ENCODE measurements at regions not wholly inside any gene's neighbourhood (a gene's known extent, or its start where the extent isn't known, plus 50 kb on each side); places are given as distances from the start of the nearest gene placed in this dataset.
"Not testable (repeated sequence)": the region's sequence is repeated elsewhere in the genome, so short reads cannot be mapped to it uniquely, and the experiment has no call there.

DNA sequence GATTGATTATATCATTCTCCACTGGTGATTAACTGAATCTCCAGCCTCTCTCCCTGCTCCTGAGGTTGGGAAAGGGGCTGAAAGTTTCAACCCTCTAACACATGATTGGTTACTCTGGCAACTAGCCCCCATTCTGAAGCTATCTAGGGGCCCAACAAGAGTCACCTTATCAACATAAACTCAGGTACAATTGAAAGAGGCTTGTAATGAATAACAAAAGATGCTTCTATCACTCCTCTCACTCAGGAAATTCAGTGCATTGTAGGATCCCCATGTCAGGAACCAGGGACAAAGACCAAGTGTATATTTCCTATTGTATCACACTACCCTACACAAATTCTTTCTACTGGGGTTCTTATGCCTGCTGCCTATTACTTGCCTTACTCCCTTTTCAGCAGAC lies 123.9 kb upstream of the SLC13A1 start:
- no peak for DNase-seq

DNA sequence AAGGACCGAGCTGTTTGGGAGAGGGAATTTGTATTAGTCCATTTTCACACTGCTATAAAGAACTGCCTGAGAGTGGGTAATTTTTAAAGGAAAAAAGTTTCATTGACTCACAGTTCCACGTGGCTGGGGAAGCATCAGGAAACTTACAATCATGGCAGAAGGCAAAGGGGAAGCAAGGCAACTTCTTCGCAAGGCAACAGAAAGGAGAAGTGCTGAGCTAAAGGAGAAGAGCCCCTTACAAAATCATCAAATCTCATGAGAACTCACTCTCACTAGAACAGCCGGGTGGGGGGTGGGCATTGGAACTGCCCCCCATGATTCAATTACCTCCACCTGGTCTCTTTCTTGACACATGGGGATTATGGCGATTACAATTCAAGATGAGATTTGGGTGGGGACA lies 121.8 kb upstream of the SLC13A1 start:
- DNase-seq: not testable (repeated sequence)

DNA sequence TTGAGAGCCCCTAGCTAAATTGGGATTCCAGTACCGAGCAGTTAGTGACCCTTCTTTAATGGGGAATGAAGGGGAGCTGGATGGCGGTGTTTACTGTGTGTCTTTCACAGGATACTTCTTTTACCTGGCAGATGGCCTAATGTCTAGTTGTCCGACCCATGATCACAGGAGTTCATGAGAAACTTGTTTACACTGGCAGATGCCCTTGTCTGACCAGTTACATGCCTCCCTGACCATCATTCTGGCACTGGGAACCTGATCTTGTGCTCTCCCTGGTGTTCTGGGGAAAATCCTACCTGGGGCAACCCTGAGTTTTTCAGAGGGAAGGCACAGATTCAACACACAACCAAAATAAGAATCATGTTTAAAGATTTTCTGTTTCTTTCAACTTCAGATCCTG lies 120.1 kb upstream of the SLC13A1 start:
- DNase-seq: no peak

DNA sequence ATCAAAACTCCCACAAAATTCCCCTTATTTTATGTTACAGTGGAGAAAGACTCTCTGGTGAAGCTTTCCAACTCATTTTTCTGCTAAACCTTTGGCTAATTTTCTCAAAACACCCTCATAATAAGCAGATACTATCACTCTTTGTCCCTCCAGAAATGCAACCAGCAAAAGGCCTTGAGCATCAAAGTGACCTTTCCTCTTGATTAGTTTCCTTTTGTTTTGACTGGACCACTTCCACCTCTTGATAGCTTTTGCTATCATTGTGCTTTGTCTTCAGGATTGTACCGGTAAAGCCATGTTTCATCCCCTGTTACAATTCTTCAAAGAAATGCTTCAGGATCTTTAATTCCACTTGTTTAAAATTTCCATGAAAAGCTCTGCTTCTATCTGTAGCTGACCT lies 115.1 kb upstream of the SLC13A1 start:
- DNase-seq: no peak

DNA sequence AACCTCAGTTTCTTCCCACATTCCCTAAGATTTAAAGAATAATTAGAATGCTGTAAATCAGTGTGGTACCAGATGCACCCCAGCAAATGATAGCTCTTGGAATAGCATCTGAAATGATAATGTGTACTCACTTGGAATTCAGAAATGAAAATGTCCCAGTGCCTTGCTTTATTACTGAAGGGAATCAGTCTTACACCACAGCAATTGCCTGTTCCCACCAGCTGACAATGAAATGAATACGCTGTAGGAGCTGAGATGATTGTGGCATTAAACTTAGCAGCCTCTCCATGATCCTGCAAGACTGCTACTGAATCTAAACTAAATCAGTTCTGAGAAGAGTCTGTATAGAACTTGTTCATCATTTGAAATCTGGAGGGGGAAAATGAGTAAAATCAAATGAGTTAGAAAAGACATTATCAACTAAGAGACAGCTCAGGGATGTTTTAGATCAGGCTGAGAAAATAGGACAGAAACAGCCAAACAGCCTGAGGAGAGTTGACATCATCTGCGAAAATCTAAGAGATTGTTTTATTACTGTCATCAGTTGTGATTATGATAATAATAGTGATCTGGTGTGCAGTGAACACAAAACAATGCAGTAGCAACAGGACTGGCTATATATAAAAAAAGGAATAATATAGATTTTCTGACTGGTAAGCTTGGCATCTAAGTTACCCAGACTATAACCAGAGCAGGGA lies 108.6 kb upstream of the SLC13A1 start:
- DNase-seq: no peak

DNA sequence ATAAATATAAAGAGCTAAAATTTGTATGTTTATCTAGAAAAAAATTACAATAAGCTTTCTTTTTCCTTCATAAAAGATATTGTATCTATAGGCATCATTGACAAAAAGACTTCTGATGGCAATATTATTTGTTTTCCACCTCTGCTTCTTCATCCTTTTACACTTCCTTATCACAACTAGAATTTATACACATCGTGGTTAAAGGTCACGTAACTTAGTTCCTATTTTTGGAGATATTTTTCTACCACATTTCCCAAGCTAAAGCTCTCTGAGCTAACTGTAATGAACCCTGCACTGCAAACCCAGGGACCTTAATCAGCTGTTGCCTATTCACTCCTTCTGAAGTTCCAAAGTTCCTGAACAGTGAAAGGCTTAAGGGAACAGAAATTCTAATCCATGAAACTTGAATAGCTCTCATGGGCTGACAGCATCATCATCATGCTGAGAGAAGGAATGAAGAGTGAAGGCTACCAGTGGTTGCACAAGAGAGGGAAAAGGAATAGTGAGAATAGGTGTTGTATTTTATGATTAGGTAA lies 106.1 kb upstream of the SLC13A1 start:
- no peak for DNase-seq

DNA sequence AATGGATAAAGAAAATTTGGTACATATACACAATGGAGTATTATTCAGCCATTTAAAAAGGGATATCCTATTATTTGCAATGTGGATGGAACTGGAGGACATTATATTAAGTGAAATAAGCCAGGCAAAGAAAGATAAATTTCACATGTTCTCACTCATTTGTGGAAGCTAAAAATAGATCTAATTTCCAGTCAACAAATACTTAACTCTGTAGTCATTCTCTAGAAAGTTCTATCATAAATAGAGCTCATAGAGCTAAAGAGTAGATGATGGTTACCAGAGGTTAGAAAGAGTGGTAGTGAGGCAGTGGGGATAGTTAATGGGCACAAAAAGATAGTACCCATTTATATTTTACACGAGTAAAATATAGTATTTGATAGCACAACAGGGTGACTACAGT lies 104.2 kb upstream of the SLC13A1 start:
- no peak for DNase-seq

DNA sequence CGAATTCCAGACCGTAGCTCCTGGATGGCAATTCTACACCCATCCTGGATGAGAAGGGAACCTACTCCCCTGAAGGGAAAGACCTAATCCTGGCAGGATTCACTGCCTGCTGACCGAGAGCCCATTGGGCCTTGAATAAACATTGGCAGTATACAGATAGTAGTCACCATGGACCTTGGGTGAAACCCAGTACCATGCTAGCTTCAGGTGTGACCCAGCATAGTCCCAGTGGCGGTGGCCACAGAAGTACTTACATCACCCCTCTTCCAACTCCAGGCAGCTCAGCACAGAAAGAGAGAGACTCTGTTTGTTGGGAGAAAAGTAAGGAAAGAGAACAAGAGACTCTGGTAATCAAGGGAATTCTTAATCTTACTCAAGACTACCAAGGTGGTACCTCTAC lies 97.2 kb upstream of the SLC13A1 start:
- DNase-seq: no peak

DNA sequence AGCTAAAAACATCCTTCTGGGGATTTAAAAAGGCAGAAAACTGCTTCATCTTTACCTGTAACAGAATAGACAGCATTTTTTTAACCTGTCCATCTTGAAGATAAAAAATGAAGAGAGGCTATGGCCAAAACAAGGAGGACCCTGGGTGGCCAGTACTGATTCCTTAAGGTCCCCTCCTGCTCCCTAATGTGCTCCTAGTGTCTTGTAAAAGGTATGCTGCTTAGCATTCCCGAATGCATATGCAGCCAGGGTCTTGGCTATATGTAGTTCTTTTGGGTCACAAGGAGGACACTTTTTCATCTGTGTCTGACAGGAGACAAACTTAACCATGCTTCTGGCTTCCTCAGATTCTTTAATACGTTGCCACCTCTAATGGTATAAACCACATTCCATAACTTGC lies 93.9 kb upstream of the SLC13A1 start:
- no peak for DNase-seq

DNA sequence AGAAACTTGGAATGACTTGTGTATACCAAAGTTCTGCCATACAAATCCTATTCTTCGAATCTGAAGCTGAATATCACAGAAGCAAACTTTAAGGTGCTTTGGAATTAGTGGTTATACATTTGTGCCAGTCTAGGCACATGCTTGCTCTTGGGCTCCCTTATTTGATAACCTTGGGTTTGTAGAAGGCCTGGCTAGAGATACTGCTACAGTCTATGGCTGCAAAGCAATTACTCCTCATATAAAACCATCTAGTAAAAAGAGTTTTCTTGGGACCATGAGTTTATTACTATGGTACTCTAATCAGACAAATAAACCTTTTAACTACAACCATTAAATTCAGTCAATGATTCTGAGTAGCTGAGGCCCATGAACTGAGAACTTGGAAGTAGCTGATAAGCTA lies 92.5 kb upstream of the SLC13A1 start:
- DNase-seq: no peak

DNA sequence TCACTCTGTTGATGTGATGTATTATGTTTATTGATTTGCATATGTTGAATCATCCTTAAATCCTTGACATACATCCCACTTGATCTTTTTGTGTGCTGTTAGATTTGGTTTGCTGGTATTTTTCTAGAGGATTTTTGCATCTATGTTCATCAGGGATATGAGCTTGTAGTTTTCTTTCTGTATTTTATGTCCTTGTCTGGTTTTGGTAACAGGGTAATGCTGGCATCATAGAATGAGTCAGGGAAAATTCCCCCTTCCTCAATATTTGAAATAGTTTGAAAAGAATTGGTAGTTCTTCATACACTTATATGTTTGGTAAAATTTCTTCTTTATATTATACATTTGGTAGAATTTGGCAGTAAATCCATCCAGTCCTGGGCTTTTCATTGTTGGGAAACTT lies 89.4 kb upstream of the SLC13A1 start:
- DNase-seq: no peak

DNA sequence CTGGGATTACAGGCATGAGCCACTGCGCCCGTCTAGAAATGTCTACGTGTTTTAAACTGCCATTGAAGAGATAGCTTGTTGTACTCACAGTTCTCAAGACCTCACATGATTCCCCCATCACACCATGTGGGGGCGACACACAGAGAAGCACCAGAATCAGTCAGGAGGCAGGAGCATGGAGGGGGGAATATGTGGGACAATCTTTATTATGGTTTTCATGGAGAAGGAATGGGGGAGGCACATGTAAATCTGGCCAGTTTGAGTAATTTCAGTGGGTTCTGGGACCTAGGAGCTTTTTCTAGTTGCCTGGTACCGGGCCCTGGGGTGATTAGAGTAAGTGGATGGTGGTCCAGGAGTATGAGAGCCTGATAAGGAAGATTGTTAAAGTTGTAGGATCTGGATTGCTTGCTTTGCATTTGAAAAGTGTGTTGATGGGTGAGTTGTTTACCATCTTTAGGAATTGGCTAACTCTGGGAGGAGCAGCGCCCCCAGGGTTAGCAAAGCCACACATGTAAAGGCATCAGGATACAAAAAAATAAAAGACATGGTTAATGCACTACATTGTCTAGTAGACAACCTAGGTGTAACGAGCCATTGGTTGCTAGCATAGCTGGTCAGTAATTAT lies 85.4 kb upstream of the SLC13A1 start:
- no peak for DNase-seq

DNA sequence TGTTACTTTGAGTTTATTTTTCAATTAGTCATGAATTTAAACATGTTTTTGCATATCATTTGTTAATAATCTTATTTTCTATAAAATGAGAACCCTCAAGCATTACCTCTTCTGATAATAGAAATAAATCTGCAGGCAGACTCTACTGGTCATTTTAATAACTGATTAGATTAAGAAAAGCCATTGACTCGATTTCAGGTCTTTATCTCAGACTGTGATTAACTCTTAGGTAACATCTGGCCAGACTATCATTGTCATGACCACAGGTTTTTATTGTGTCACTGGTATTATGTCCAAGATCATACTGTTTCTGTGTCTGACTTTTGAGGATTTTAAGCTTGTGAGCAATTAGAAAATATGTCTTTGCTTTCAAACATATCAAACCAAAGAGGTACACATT lies 83.6 kb upstream of the SLC13A1 start:
- DNase-seq: no peak

DNA sequence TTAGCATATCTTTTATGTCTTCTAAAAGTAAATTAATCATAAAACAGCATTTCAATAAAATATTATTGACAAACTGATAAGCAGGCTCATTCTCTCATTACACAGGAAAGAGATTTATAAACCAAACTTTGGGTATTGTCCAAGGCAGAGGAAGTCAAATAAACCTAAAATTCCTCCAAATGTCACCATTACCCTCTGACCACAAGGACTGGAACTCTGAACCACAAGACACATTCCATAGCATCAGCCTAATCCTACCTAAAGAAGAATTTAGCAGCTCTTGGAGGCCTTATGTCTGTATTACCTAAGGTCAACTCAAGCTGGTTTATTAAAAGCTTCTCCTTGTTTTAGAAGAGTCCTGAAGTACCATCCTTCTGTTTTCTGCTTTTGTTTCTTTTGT lies 82.4 kb upstream of the SLC13A1 start:
- no peak for DNase-seq

DNA sequence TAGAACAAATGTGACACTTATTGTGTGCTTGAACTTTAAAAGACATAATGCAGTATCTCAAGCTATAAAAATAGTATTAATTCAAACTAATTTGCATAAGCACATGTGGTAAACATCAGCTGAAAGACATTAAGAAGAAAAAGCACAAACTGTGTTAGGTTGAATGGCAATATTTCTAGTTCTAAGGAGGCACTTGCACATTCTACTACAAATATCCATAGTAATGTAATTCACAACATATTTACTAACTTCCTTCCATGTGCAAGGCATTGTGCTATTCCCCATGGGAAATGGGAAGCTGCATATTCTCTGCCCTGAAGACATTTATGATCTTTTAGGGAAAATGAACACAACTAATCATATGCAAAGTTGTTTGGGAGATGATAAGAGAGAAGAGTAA lies 80.2 kb upstream of the SLC13A1 start:
- DNase-seq: no peak

DNA sequence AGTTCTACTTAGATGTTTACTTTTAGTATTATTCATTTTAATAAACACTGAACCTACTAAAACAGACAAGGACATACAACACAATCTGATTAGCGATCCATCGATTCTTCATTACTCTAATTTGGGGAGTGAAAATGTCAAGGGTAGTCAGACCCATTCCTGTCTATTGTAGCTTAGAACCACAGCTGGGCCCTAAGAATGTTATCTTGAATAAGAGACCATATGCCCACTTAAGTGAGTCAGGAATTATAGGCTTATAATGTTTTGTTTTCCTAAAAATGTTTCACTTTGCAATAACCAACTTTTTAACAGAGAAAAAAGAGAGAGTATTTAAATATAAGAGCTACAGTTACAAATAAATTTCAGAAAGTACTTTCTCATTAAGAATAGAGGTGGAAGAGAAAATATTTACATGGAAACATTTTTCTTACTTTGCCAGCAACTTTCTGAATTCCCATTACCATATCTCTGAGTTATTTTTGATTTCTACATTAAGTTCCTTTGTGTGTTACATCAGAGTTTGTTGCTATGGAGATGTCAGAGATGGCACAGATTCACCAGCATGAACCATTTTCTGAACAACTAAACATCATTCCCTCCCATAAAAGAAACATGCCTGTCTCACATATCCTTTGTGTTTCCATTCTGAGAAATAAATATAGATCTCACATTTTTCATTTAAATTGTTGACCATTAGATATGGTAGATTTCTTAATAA lies 75.4 kb upstream of the SLC13A1 start:
- DNase-seq: peak; percentile 18

DNA sequence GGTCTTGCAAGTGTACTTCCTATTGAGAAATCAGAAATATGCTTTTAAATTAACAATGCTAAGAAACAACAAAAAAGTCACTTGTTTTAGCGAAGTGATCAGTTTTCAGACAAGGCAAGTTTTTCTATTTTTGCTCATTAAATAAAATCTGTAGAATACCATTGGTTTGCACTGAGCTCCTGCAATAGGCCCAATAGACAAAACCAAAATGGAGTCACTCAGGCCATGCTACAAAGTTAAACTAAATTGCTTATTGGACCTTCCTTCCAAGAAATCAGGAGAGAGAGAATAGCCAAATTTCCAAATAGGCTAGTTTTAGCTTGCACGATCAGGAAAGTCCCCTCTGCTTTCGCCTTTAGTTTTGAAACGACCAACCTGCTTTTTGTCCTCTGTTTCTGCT lies 73.4 kb upstream of the SLC13A1 start:
- DNase-seq: no peak

DNA sequence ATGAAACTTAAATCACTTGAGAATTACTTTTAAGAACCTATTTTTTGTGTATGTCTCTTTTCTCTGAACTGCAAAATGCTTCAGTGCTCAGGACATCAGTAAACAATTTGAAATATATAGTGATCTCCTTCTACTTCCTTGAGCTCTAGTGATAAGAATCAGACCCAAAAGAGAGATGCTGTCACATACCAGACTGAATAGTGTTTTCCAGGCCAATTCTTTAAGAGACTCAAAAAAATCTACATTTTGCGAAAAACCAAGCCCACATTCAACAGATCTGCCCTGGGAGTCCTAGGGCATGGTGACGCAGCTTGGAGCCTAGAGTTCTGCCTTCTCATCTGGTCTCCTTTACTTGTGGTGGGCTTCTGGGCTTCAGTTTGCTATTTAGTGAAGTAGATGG lies 72.1 kb upstream of the SLC13A1 start:
- DNase-seq: no peak

DNA sequence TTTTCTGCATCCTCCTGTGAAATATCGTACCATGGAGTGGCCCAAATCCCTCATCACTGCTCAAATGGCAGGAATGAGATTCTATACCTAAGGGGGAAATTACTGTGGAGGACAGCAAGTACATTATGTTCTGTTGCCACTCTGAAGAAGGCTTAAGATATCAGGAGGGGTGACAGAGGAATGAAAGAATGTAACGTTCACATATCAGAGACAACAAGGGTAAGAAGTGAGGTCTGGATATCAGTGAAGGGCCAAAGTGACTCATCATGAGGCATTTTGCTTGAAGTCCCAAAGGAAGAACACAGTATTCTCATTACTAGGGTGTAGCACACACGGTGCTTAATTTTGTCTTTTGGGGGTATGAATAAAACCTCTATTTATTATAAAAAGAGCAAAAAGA lies 71.5 kb upstream of the SLC13A1 start:
- DNase-seq: no peak

DNA sequence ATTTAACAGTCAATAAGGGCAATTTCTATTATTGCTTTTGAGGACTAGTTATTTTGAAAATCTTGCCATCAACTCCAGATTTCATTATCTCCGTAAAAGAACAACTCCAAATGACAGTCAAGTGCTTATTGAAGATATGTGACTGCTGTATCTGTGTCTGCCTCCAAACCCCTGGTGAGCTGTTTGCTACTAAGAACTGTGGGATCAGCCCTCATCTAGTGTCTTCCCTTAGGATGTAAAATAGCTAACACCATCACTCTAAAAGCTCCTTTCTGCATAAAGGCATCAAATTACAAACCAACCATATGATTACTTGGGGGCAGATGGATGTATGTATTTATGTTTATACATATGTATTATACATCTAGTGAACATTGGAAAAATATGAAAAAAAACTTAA lies 70.8 kb upstream of the SLC13A1 start:
- DNase-seq: no peak

DNA sequence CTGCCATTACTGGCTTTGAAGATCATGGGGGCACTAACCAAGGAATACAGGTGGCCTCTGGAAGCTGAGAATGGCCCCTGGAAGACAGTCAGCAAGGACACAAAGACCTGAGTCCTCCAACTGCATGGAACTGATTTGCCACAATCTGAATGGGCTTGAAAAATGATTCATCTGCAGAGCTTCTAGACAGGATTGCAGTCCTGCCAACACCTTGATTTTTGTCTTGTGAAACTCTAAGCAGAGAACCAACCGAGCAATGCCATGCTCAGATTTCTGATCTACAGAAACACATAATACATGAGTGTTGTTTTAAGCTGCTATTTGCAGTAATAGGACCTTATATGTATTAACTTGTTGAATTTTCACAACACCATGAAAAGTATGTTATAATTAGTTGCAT lies 66.1 kb upstream of the SLC13A1 start:
- no peak for DNase-seq

DNA sequence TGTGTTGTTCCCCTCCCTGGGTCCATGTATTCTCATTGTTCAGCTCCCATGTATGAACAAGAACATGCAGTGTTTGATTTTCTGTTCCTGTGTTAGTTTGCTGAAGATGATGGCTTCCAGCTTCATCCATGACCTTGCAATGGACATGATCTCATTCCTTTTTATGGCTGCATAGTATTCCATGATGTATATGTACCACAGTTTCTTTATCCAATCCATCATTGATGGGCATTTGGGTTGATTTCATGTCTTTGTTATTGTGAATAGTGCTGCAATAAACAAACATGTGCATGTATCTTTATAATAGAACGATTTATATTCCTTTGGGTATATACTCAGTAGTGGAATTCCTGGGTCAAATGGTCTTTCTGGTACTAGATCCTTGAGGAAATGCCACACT lies 65.1 kb upstream of the SLC13A1 start:
- DNase-seq: not testable (repeated sequence)

DNA sequence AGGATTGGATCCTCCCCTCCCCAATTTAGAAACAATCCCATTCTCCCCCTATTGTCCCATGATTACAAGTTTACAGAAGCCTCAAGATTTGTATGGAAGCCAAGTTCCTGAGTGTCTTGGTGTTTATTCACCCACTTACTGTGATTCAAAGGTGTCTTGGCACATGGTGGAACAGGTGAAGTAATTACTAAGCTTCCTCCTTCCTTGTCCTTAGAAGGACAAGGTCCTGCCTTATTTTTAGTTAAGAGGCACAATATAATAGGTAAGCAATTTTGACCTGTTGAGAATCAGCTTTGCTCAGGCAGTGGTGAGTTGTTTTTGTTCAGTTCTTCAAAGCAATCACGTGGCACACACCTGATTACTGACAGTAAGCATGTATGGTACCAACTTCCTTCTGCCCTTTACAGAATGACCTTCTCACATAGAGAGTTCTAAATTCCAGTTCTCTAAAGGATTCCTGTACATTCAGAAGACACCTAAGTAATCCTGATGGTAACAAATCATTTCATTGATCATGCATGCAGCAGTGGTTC lies 60.7 kb upstream of the SLC13A1 start:
- no peak for DNase-seq
